ENCODE measurements at regions not wholly inside any gene's neighbourhood (a gene's known extent, or its start where the extent isn't known, plus 50 kb on each side); places are given as distances from the start of the nearest gene placed in this dataset.

GRCh38 chr22:49372530-49373288 is 455.0 kb downstream of the BRD1 start:
- intact Hi-C loops (cut with micrococcal nuclease): no loop called here
- CTCF ChIA-PET: no interaction called here
- H3K36me3 Mint-ChIP-seq (ENCODE audit: low read depth): no peaks in the 10 kb centered on the region

GRCh38 chr22:49372111-49372529 is 455.6 kb downstream of the BRD1 start:
- no peak overlapping the region for H3K27ac Mint-ChIP-seq
- H3K36me3 Mint-ChIP-seq (ENCODE audit: low read depth): no peaks in the 10 kb centered on the region
- H3K9me3 Mint-ChIP-seq: no peaks in the 10 kb centered on the region
- no peaks in the 10 kb centered on the region for H3K4me1 Mint-ChIP-seq (ENCODE audit: low read depth)
- H3K4me3 Mint-ChIP-seq: no peak overlapping the region
- intact Hi-C loops (cut with micrococcal nuclease): no loop called here
- H3K27me3 Mint-ChIP-seq (ENCODE audit: low read depth): peaks cover 4% of the 10 kb centered on the region
- DNase-seq: no peak
- CTCF ChIA-PET: no interaction called here

More at GRCh38 chr22:49372530-49373288, 455.0 kb downstream of the BRD1 start:
- Mint-ChIP-seq H3K4me3 (no peak overlapping the region), H3K9me3 (no peaks in the 10 kb centered on the region), H3K4me1 (ENCODE audit: low read depth) (no peaks in the 10 kb centered on the region), H3K27me3 (ENCODE audit: low read depth) (peaks cover 4% of the 10 kb centered on the region), H3K27ac (no peak overlapping the region)
- DNase-seq: no peak

DNA sequence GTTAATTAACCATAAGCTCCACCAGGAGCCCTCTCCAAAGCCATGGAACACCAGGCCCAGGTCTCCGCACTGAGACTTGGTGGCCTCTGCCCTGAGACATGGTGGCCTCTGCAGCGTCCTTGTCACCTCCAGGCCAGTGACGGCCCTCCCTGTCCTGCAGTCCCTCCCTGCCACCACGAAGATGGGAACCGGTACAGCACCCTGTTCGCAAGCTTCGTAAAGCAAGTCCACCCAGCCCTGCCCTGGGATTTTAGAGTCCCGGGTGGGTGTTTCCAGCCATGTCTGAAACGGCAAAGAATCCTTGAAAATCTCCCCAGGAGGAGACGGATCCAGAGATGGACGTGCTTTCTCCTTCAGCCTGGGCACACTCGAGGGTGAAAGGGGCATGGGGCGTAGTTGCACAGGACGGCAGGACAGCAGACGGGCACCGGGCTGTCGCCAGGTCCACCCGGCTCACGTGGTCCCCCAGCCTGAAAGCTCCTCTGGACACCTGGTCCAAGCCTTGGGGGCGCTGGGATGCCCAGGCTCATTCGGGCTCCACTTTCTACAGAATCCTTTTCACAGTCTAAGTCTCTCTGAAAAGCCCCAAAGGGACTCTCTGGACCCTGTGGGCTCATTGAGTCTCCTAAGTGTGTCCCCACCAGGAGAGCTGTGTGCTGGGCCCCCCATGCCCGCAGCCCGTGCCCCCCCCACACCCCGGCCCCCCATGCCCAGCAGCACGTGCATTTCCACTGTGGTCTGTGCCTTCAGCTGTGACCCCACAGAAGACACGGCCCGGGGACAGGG is 456.2 kb downstream of the BRD1 start:
- intact Hi-C loops (cut with micrococcal nuclease): no loop called here
- CTCF ChIA-PET: no interaction called here
- no peak for DNase-seq
- Mint-ChIP-seq H3K36me3 (ENCODE audit: low read depth) (no peaks in the 10 kb centered on the region), H3K9me3 (no peaks in the 10 kb centered on the region), H3K4me1 (ENCODE audit: low read depth) (no peaks in the 10 kb centered on the region), H3K27me3 (ENCODE audit: low read depth) (peaks cover 4% of the 10 kb centered on the region), H3K27ac (no peak overlapping the region), H3K4me3 (no peak overlapping the region)

DNA sequence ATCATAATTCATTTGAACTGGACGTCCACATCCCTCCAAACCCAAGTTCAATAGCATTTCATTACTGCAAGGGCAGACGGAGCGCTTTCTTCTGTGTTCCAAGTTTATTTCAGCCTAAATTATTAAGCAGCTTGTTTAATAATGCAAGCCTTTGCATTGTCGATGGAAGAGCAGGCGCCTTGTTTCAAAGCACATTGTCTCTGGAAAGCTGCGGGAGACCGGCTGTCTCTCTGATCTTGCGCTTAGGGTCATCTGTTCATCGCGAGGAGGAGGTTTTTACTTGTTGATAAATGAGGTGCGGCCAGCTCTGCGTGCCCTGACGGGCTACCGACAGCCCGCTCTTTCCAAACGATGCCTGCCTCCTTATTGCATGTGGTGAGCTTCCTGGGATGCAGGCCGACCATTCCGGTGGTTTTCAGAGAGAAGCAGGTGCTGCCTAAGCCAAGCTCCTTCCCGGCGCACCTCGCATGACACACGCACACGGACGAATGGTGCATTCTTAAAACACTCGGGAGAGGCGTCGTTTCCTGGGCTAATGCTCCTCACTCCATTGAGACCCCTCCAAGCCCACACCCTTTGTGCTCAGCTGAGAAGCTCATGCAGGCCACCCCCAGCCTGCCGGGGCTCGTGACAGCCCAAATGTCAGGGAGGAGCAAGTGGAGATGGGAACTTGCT is 456.9 kb downstream of the BRD1 start:
- Mint-ChIP-seq H3K27me3 (ENCODE audit: low read depth) (peaks cover 4% of the 10 kb centered on the region), H3K4me3 (no peak overlapping the region), H3K27ac (no peak overlapping the region), H3K9me3 (no peaks in the 10 kb centered on the region), H3K36me3 (ENCODE audit: low read depth) (no peaks in the 10 kb centered on the region), H3K4me1 (ENCODE audit: low read depth) (no peaks in the 10 kb centered on the region)
- intact Hi-C loops (cut with micrococcal nuclease): no loop called here
- no peak for DNase-seq
- CTCF ChIA-PET: no interaction called here

DNA sequence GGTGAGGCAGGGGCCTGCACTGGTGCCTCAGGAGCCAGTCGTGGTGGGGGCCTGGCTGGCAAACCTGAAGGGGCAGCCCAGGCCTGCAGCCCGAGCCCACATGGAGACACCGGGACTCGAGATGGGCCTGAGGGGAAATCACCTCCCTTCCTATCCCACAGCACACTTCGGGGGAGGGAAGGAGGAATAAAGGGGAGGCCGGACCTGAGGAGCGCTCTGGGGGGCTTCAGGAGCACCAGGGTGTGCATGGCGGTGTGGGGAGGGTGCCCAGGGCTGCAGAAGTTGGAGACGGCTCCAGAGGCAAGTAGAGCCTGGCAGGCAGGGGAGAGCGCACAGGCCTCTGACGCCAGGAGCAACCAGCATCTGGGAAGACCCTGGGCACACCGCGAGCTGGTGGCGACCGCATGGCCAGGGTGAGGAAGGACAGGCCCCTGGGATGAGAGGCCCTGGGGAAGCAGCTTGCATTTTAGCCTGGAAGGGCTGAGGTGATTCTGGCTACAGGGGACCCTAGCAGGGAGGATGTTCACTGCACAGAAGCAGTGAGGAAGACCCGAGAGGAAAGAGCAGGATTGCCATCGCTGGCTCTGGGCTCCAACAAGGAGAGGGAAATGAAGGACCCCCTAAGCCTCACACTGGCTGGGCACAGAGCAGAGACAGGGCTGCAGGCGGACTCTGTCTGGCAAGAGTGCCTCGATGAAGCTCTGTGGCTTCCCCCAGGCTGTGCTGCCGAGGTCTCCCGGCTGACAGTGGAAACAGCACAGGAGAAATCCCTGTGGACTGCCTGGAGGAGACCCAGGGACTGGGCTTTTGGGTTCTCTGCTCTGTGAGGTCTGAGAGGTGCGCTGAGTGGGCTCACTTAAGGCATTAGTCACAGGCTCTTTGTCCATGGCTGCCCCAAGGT is 457.7 kb downstream of the BRD1 start:
- no peak overlapping the region for H3K4me3 Mint-ChIP-seq
- H3K9me3 Mint-ChIP-seq: no peaks in the 10 kb centered on the region
- intact Hi-C loops (cut with micrococcal nuclease): no loop called here
- H3K27ac Mint-ChIP-seq: no peak overlapping the region
- CTCF ChIA-PET: no interaction called here
- no peak for DNase-seq
- H3K36me3 Mint-ChIP-seq (ENCODE audit: low read depth): no peaks in the 10 kb centered on the region
- peaks cover 4% of the 10 kb centered on the region for H3K27me3 Mint-ChIP-seq (ENCODE audit: low read depth)
- no peaks in the 10 kb centered on the region for H3K4me1 Mint-ChIP-seq (ENCODE audit: low read depth)

DNA sequence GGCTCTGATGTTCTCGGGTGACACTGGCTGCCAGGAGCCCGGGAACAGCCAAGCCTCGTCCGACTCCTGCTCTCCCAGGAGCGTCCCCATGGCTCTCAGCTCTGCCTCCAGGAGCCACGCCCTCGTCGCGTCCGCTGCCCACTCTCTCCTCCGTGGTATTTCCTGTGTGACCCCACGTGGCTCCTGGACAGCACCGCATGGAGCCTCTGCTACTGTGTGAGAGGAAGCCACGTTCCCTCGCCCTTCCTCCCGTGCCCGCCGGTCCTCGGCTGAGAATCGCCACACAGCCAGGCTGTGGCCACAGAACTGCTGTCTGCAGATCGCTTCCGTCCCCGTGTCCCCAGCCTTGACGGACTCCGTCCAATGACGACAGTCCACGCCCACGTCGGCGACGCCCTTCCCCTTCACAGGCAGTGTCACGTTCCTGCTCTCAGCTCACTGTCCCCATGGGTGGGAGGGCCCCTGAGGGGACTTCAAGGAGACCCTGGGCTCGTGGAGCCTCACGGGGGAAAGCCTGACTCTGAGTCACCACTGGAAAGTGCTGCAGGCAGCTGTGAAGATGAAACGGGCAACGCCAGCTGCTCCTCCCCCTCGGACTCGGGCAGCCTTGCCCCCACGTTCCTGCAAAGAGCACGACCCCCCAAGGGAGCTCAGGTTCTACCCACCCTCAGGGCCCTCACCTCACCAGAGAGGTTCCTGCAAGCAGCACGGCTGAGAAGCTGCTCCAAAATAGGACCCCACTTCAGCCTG is 458.5 kb downstream of the BRD1 start:
- Mint-ChIP-seq H3K27ac (no peak overlapping the region), H3K36me3 (ENCODE audit: low read depth) (no peaks in the 10 kb centered on the region), H3K4me1 (ENCODE audit: low read depth) (no peaks in the 10 kb centered on the region), H3K27me3 (ENCODE audit: low read depth) (peaks cover 4% of the 10 kb centered on the region), H3K4me3 (no peak overlapping the region), H3K9me3 (no peaks in the 10 kb centered on the region)
- no peak for DNase-seq
- intact Hi-C loops (cut with micrococcal nuclease): no loop called here
- CTCF ChIA-PET: no interaction called here

DNA sequence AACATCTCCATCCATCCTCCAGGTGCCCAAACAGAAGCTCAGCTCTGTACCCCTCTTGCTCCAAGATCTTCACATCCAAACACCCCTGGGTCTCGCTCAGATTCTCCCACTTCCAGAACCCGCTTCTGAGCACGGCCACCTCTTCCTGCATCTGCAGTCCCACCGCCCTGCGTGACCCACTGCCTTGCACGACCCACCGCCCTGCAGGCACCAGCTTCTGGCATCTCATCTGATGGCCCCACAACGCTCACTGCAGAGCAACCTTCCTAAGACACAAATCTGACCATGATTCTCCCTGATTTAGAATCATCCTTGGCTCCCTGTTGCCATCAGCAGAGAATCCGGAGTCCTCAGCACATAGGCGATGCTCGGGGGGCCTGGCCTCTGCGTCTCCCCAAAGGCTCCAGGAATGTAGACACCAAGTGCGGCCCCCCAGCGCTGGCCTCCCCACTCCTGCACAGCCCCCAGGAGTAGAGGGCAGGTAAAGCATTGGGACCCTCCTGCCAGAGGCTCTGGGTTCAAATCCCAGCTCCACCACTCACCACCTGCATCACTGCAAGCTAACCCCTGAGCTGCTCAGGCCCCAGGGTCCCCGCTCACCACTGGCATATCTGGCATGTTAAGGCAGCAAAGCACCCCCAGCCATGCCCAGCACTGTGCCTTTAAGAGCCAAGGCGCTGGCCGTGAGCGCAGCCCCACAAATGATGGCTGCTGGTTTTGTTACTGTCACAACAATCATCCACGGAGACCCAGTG is 459.3 kb downstream of the BRD1 start:
- Mint-ChIP-seq H3K27me3 (ENCODE audit: low read depth) (peaks cover 4% of the 10 kb centered on the region), H3K36me3 (ENCODE audit: low read depth) (no peaks in the 10 kb centered on the region), H3K4me3 (no peak overlapping the region), H3K9me3 (no peaks in the 10 kb centered on the region), H3K27ac (no peak overlapping the region), H3K4me1 (ENCODE audit: low read depth) (no peaks in the 10 kb centered on the region)
- CTCF ChIA-PET: no interaction called here
- no peak for DNase-seq
- intact Hi-C loops (cut with micrococcal nuclease): no loop called here

DNA sequence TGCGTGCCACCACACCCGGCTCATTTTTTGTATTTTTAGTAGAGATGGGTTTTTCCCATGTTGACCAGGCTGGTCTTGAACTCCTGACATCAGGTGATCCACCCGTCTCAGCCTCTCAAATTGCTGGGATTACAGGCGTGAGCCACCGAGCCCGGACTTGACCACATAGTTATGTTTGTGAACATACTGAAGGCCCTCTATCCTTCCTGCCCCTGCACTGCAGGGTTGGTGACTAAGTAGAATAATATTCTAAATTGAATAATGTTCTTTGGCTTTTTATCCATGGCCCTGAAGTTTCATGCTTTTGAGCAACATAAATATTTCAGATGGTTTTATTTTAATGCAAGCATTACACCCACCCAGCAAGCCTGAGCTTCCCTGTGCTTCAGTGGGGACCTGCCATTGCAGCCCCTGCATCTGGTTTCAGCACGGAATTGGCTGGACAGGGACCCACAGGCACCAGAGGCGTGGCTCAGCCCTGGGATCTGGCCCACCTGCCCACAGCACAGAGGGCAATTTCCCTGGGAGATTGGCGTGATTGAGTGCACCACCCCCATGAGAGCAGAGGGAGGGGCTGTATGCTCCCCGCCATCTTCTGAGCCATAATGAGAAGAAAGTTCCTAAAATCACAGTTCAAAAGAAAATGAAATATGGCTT is 460.5 kb downstream of the BRD1 start:
- Mint-ChIP-seq H3K4me1 (ENCODE audit: low read depth) (no peaks in the 10 kb centered on the region), H3K4me3 (no peak overlapping the region), H3K27ac (no peak overlapping the region), H3K27me3 (ENCODE audit: low read depth) (peaks cover 5% of the 10 kb centered on the region), H3K9me3 (no peaks in the 10 kb centered on the region), H3K36me3 (ENCODE audit: low read depth) (no peaks in the 10 kb centered on the region)
- intact Hi-C loops (cut with micrococcal nuclease): no loop called here
- no peak for DNase-seq
- CTCF ChIA-PET: no interaction called here

DNA sequence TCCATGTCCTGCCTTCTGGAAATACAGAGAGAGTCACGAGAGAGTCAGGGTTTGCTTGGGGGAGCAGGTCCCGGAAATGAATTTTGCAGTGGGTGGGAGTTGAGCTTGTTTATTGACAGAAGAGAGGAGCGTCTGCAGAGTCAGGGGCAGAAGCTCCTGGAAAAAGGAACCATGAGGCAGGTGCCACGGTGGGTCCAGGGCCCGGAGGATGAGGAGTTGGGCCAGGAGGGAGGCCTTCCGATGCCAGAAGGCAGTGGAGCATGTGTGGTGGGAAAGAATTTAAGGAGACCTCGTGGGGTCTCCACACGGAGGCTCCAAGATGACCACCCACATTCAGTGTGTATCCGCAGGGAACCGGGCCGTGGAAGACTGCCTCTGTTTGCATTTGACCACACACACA is 461.2 kb downstream of the BRD1 start:
- Mint-ChIP-seq H3K27ac (no peak overlapping the region), H3K4me3 (no peak overlapping the region), H3K9me3 (no peaks in the 10 kb centered on the region), H3K4me1 (ENCODE audit: low read depth) (no peaks in the 10 kb centered on the region), H3K36me3 (ENCODE audit: low read depth) (no peaks in the 10 kb centered on the region), H3K27me3 (ENCODE audit: low read depth) (peaks cover 5% of the 10 kb centered on the region)
- CTCF ChIA-PET: interaction anchor here (0.7 kb wide), 1 partner anchor 61 kb away, joined by 3 read pairs; no protein-coding TSS in a partner anchor
- intact Hi-C loops (cut with micrococcal nuclease): no loop called here
- DNase-seq: no peak

GRCh38 chr22:49365910-49366309 is 461.8 kb downstream of the BRD1 start:
- intact Hi-C loops (cut with micrococcal nuclease): no loop called here
- Mint-ChIP-seq H3K36me3 (ENCODE audit: low read depth) (no peaks in the 10 kb centered on the region), H3K4me3 (no peak overlapping the region), H3K27me3 (ENCODE audit: low read depth) (peaks cover 5% of the 10 kb centered on the region), H3K4me1 (ENCODE audit: low read depth) (no peaks in the 10 kb centered on the region), H3K27ac (no peak overlapping the region), H3K9me3 (no peaks in the 10 kb centered on the region)
- CTCF ChIA-PET: interaction anchor here (0.7 kb wide), 1 partner anchor 60 kb away, joined by 3 read pairs; no protein-coding TSS in a partner anchor
- no peak for DNase-seq

Data from activated naive CD4-positive, alpha-beta T cell treated with anti-CD3 and anti-CD28 coated beads for 36 hours (primary cell).